ENCODE measurements at regions not wholly inside any gene's neighbourhood (a gene's known extent, or its start where the extent isn't known, plus 50 kb on each side); places are given as distances from the start of the nearest gene placed in this dataset.

DNA sequence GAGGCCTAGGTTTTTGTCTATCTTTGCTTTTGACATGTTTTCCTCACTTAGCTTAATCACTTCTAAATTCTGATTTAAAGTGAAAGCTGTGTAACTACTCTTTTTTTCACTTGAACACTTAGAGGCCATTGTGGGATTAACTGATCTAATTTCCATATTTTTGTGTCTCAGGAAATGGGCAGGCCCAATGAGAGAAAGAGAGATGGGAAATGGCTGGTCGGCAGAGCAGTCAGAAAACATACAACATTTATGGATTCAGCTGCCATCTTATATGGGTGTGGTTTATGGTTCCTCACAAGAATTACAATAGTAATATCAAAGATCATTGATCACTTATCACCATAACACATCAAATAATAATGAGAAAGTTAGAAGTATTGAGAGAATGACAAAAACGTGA is 320.8 kb downstream of the PTPRC start:
- TF ChIP-seq POLR2AphosphoS5 (IDR thresholded peaks at IDR 0.05), result no peak
- TF ChIP-seq EP300 (IDR thresholded peaks at IDR 0.05), result no peak
- no peak for TF ChIP-seq POLR2A (IDR thresholded peaks at IDR 0.05; ENCODE audit: low read depth)
